ENCODE measurements at regions not wholly inside any gene's neighbourhood (a gene's known extent, or its start where the extent isn't known, plus 50 kb on each side); places are given as distances from the start of the nearest gene placed in this dataset.

- TF ChIP-seq EZH2 (IDR thresholded peaks at IDR 0.05; ENCODE audit: borderline replicate concordance, low read length) (no peak), CTCF (conservative IDR thresholded peaks at IDR 0.05 in 1 of 2, IDR thresholded peaks at IDR 0.05 in 1 of 2; ENCODE audit: extremely low read depth in 1 of 2, insufficient read depth in 1 of 2, low read depth in 1 of 2, low read length in 2 of 2) (no peak)
These were observed 685.1 kb upstream of the SLC8A1 start for GRCh38 chr2:41137031-41137430.

All from mammary epithelial cell (primary cell).